ENCODE measurements at regions not wholly inside any gene's neighbourhood (a gene's known extent, or its start where the extent isn't known, plus 50 kb on each side); places are given as distances from the start of the nearest gene placed in this dataset.

DNA sequence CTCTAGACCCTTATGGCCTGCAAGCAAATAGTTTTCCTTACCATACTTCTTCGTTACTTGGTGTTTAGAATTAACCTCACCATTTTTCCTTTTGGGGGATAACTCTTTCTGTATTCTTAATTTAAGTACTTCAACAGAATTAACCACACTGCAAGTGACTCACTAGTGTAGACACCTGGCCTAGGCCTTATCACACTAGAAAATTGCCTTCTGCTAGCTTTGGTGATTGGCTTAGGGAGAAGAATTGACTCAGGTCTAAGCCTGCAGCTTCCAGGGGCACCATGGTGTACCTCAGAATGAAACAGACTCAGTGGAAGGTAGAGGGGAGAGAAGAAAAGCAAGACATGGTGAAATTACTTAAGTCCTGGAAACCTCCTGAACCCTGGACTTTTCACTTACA, 112.8 kb upstream of the HMHB1 start:
- DNase-seq (ENCODE audit: extremely low read depth, insufficient read length), result no peak
- H3K27me3 ChIP-seq (replicated peaks; ENCODE audit: control insufficient read depth, insufficient read depth, low read length), result no peaks in the 10 kb centered on the region
- H3K4me3 ChIP-seq (replicated peaks; ENCODE audit: low read depth, low read length), result no peak overlapping the region
- no peaks in the 10 kb centered on the region for H3K36me3 ChIP-seq (ENCODE audit: control insufficient read depth, insufficient read depth, low read length)
- no peak for TF ChIP-seq CTCF (IDR thresholded peaks at IDR 0.05; ENCODE audit: insufficient read depth, low read length, poor library complexity, severe bottlenecking)

DNA sequence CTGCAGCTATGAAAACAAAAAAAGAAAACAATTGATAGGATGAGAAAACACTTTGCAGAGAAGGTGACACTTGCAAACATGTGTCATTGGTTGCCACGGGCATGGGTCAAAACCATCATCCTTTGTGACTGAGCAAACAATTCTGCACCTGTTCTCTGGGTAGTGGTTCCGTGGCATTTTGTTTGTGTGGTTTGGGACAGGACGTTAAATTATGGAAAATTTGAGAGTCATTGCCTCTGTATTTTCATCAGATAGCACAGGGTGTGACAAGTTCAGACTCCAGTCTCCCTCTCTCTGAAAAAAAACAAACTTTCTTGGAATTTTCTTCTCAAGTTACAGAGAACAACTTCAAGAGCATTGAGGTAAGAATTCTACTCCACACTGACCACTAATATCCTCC, 113.4 kb upstream of the HMHB1 start:
- no peak for TF ChIP-seq CTCF (IDR thresholded peaks at IDR 0.05; ENCODE audit: insufficient read depth, low read length, poor library complexity, severe bottlenecking)
- no peak overlapping the region for H3K4me3 ChIP-seq (replicated peaks; ENCODE audit: low read depth, low read length)
- no peak for DNase-seq (ENCODE audit: extremely low read depth, insufficient read length)
- no peaks in the 10 kb centered on the region for H3K36me3 ChIP-seq (ENCODE audit: control insufficient read depth, insufficient read depth, low read length)
- H3K27me3 ChIP-seq (replicated peaks; ENCODE audit: control insufficient read depth, insufficient read depth, low read length), result no peaks in the 10 kb centered on the region

GRCh38 chr5:143696921-143697320, 115.0 kb upstream of the HMHB1 start:
- TF ChIP-seq CTCF (IDR thresholded peaks at IDR 0.05; ENCODE audit: insufficient read depth, low read length, poor library complexity, severe bottlenecking), result no peak
- H3K27me3 ChIP-seq (replicated peaks; ENCODE audit: control insufficient read depth, insufficient read depth, low read length), result no peaks in the 10 kb centered on the region

GRCh38 chr5:143695941-143696340, 116.0 kb upstream of the HMHB1 start:
- TF ChIP-seq CTCF (IDR thresholded peaks at IDR 0.05; ENCODE audit: insufficient read depth, low read length, poor library complexity, severe bottlenecking), result no peak
- DNase-seq (ENCODE audit: extremely low read depth, insufficient read length), result no peak
- H3K36me3 ChIP-seq (ENCODE audit: control insufficient read depth, insufficient read depth, low read length), result no peaks in the 10 kb centered on the region
- H3K4me3 ChIP-seq (replicated peaks; ENCODE audit: low read depth, low read length), result no peak overlapping the region
- no peaks in the 10 kb centered on the region for H3K27me3 ChIP-seq (replicated peaks; ENCODE audit: control insufficient read depth, insufficient read depth, low read length)

More at GRCh38 chr5:143696921-143697320, 115.0 kb upstream of the HMHB1 start:
- H3K4me3 ChIP-seq (replicated peaks; ENCODE audit: low read depth, low read length), result no peak overlapping the region
- no peak for DNase-seq (ENCODE audit: extremely low read depth, insufficient read length)
- H3K36me3 ChIP-seq (ENCODE audit: control insufficient read depth, insufficient read depth, low read length), result no peaks in the 10 kb centered on the region

DNA sequence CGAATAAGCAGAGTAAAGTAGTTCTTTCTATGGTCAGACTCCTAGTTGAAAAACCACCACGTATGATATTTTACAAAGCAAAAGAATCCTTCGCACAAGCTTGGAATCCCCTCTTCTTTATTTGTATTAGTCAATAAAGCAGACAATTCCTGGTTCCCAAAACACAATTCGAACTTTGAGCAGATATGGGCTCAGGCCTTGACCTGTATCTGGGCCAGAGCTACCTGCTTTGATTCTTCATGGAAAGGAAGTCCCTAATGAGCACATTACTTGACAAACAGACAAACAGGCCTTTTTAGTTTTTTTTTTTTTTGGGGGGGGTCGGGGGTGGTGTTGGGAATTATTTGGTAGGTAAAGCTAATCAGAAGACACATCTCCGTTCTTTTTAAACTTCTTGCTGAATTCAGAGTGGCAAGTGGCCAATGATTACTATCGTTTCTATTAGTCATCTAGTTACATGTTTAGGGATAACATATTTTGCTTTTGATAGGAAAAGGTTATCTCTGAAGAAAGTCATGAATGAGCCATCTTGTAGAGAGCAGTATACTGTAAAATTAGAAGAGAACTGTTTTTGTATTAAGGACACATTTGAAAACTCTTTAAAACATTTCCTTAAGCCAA, 116.6 kb upstream of the HMHB1 start:
- Histone ChIP-seq H3K4me3 (replicated peaks; ENCODE audit: low read depth, low read length) (no peak overlapping the region), H3K27me3 (replicated peaks; ENCODE audit: control insufficient read depth, insufficient read depth, low read length) (no peaks in the 10 kb centered on the region), H3K36me3 (ENCODE audit: control insufficient read depth, insufficient read depth, low read length) (no peaks in the 10 kb centered on the region)
- DNase-seq (ENCODE audit: extremely low read depth, insufficient read length), result no peak
- TF ChIP-seq CTCF (IDR thresholded peaks at IDR 0.05; ENCODE audit: insufficient read depth, low read length, poor library complexity, severe bottlenecking), result no peak

- H3K4me3 ChIP-seq (replicated peaks; ENCODE audit: low read depth, low read length), result no peak overlapping the region
- no peaks in the 10 kb centered on the region for H3K36me3 ChIP-seq (ENCODE audit: control insufficient read depth, insufficient read depth, low read length)
- DNase-seq (ENCODE audit: extremely low read depth, insufficient read length), result no peak
- H3K27me3 ChIP-seq (replicated peaks; ENCODE audit: control insufficient read depth, insufficient read depth, low read length), result no peaks in the 10 kb centered on the region
- no peak for TF ChIP-seq CTCF (IDR thresholded peaks at IDR 0.05; ENCODE audit: insufficient read depth, low read length, poor library complexity, severe bottlenecking)
Measured at GRCh38 chr5:143694357-143694756, 117.6 kb upstream of the HMHB1 start.
